Neural crest cell (in vitro differentiated cells): ENCODE measurements at regions not wholly inside any gene's neighbourhood (a gene's known extent, or its start where the extent isn't known, plus 50 kb on each side); places are given as distances from the start of the nearest gene placed in this dataset.
A peak's percentile ranks its signal among the peaks of the same experiment; 100 is the strongest.

Source experiments
- DNase-seq: peaks from one replicate; pipeline ENCODE4 v3.0.0; 2021; ENCODE audit warnings: low read depth, mixed read lengths, low spot score
- H3K27ac Mint-ChIP-seq: one replicate; pipeline ENCODE4 v1.8.0; 2021; ENCODE audit warnings: mild to moderate bottlenecking, mixed read lengths; ENCODE audit not compliant: unreplicated experiment
- H3K27me3 Mint-ChIP-seq: 2 replicates; pipeline ENCODE4 v1.8.0; 2021; ENCODE audit warnings: low read depth, mild to moderate bottlenecking, mixed read lengths
- H3K36me3 Mint-ChIP-seq: 2 replicates; pipeline ENCODE4 v1.8.0; 2021; ENCODE audit warnings: low read depth, mild to moderate bottlenecking, mixed read lengths
- H3K4me1 Mint-ChIP-seq: 2 replicates; pipeline ENCODE4 v1.8.0; 2021; ENCODE audit warnings: mixed read lengths
- H3K4me3 Mint-ChIP-seq: one replicate; pipeline ENCODE4 v1.8.0; 2021; ENCODE audit warnings: mild to moderate bottlenecking, mixed read lengths
- H3K9me3 Mint-ChIP-seq: 2 replicates; pipeline ENCODE4 v1.8.0; 2021; ENCODE audit warnings: mixed read lengths
- CTCF ChIP-seq: fragments of 200-600 bp; sonication (generic); conservative IDR thresholded peaks from 2 replicates; pipeline ENCODE4 v1.5.0; 2021; ENCODE audit warnings: antibody characterized with exemption, mild to moderate bottlenecking

GRCh38 chr5:74934949-74935751 is 69.0 kb upstream of the FAM169A start:
- DNase-seq, result no peak
- no peaks in the 10 kb centered on the region for H3K27me3 Mint-ChIP-seq
- TF ChIP-seq CTCF, result peak; percentile 48
- H3K36me3 Mint-ChIP-seq, result no peaks in the 10 kb centered on the region
- no peak overlapping the region for H3K27ac Mint-ChIP-seq
- no peaks in the 10 kb centered on the region for H3K9me3 Mint-ChIP-seq
- peaks cover 4% of the 10 kb centered on the region for H3K4me1 Mint-ChIP-seq
- no peak overlapping the region for H3K4me3 Mint-ChIP-seq

- H3K4me1 Mint-ChIP-seq, result no peaks in the 10 kb centered on the region
- H3K9me3 Mint-ChIP-seq, result peaks cover 2% of the 10 kb centered on the region
- no peak for TF ChIP-seq CTCF
- no peaks in the 10 kb centered on the region for H3K27me3 Mint-ChIP-seq
- DNase-seq, result no peak
- H3K27ac Mint-ChIP-seq, result peak overlapping the region; percentile 19
- no peak overlapping the region for H3K4me3 Mint-ChIP-seq
- no peaks in the 10 kb centered on the region for H3K36me3 Mint-ChIP-seq
Observed at GRCh38 chr5:74927336-74927735, 61.1 kb upstream of the FAM169A start.

- H3K4me1 Mint-ChIP-seq, result no peaks in the 10 kb centered on the region
- no peak overlapping the region for H3K4me3 Mint-ChIP-seq
- no peaks in the 10 kb centered on the region for H3K27me3 Mint-ChIP-seq
- no peak for DNase-seq
- H3K27ac Mint-ChIP-seq, result no peak overlapping the region
- H3K36me3 Mint-ChIP-seq, result no peaks in the 10 kb centered on the region
- TF ChIP-seq CTCF, result peak; percentile 76
- H3K9me3 Mint-ChIP-seq, result no peaks in the 10 kb centered on the region
Observed at GRCh38 chr5:74919487-74919886, 53.3 kb upstream of the FAM169A start.

- Mint-ChIP-seq H3K4me1 (no peaks in the 10 kb centered on the region), H3K36me3 (no peaks in the 10 kb centered on the region), H3K9me3 (no peaks in the 10 kb centered on the region), H3K27ac (no peak overlapping the region), H3K4me3 (no peak overlapping the region), H3K27me3 (no peaks in the 10 kb centered on the region)
- no peak for TF ChIP-seq CTCF
- DNase-seq, result no peak
Observed at GRCh38 chr5:74919041-74919440, 52.9 kb upstream of the FAM169A start.

GRCh38 chr5:74918232-74918669 is 52.1 kb upstream of the FAM169A start:
- H3K4me3 Mint-ChIP-seq, result no peak overlapping the region
- DNase-seq, result no peak
- peak overlapping the region; percentile 43 for H3K27ac Mint-ChIP-seq
- no peaks in the 10 kb centered on the region for H3K4me1 Mint-ChIP-seq
- TF ChIP-seq CTCF, result no peak
- H3K9me3 Mint-ChIP-seq, result no peaks in the 10 kb centered on the region
- H3K27me3 Mint-ChIP-seq, result no peaks in the 10 kb centered on the region
- no peaks in the 10 kb centered on the region for H3K36me3 Mint-ChIP-seq
